ENCODE measurements at regions not wholly inside any gene's neighbourhood (a gene's known extent, or its start where the extent isn't known, plus 50 kb on each side); places are given as distances from the start of the nearest gene placed in this dataset.

- DNase-seq (ENCODE audit: extremely low read depth, low read depth): no peak
Observed at GRCh38 chr11:18878211-18878610, 61.0 kb downstream of the MRGPRX1 start.

DNA sequence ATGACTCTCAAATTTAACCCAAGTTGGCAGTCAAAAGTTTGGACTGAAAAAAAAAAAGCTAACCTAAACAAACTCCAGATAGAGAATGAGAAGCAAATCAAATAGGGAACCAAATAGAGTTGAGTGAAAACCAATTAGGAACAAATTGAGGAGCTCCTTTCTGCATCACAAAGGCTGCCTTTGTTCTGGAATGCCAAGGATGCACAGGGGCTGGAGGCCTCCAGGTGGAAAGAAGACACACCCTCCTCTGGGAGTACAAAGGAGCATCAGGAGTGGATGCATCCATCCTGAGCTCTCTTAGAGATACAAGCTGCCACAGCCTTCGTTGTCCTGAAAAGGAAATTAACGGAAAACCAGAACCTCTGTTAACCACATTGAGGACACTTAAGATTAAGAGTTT lies 73.3 kb downstream of the MRGPRX1 start:
- no peak for DNase-seq (ENCODE audit: extremely low read depth, low read depth)

DNA sequence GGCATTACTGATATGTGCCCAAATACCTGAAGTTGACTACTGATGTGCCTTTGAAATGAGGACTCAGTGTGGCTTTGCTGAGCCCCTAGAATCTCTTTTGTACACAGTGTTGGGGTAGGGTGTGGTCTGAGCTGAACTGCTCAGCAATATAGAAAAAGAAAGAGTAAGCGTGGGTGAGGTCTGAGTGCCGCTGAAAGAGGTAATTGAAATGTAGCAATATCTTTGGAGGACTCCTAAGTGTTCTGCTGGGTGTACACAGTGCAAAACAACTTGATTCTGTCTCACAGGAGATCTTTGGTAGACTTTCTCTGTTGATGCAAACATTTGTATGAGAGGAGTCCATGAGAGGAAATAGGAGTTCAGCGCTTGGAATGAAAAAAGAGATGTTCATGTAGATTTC lies 73.7 kb upstream of the PTPN5 start:
- DNase-seq (ENCODE audit: extremely low read depth, low read depth): no peak

GRCh38 chr11:18853086-18853720 lies 61.6 kb upstream of the PTPN5 start:
- peak; percentile 14 for DNase-seq (ENCODE audit: extremely low read depth, low read depth)

DNA sequence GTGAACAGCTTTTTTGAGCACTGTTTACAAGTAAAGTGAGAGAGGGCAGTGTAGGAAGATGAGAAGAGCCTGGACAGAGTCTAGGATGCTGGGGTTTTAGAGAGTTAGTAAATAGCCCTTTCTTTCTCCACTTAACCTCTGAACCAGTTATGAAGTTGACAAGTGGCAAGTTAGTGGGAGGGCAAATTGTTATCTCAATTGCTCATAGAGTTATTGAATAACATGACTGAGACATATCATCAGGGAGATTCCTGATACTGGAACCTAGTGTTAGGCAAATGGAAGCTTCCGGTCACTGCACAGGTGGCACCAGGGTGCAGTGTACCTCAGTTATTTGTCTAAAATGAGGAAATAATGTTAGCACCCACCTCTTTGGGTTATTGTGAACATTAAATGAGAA lies 57.8 kb upstream of the PTPN5 start:
- no peak for DNase-seq (ENCODE audit: extremely low read depth, low read depth)

- peak; percentile 26 for DNase-seq (ENCODE audit: extremely low read depth, low read depth)
Observed at GRCh38 chr11:18844753-18845367, 53.3 kb upstream of the PTPN5 start.
